ENCODE measurements at regions not wholly inside any gene's neighbourhood (a gene's known extent, or its start where the extent isn't known, plus 50 kb on each side); places are given as distances from the start of the nearest gene placed in this dataset.

GRCh38 chr7:41375582-41375981, 327.3 kb downstream of the INHBA start:
- DNase-seq (ENCODE audit: low spot score), result no peak
- no peak overlapping the region for H3K4me2 ChIP-seq (ENCODE audit: low read length)
- H3K9me3 ChIP-seq (ENCODE audit: low read length), result no peaks in the 10 kb centered on the region
- H3K4me3 ChIP-seq (ENCODE audit: low read depth, low read length, poor library complexity, severe bottlenecking), result no peak overlapping the region
- CTCF ChIA-PET (ENCODE audit: unreplicated experiment), result no interaction called here
- POLR2A ChIA-PET, result interaction anchor here (0.5 to 1.1 kb wide), 4 partner anchors 14 to 526 kb away, joined by 3 to 9 read pairs (median 4); no protein-coding TSS in a partner anchor
- H3K9me2 ChIP-seq (ENCODE audit: insufficient read depth, low read length), result no peaks in the 10 kb centered on the region
- intact Hi-C loops (cut with micrococcal nuclease; ENCODE audit: unreplicated experiment), result no loop called here
- no peak overlapping the region for H2AFZ ChIP-seq (ENCODE audit: low read length)
- H3K27ac ChIP-seq (ENCODE audit: low read depth, low read length, poor library complexity, severe bottlenecking), result no peak overlapping the region
- H3K4me1 ChIP-seq (ENCODE audit: insufficient read depth, low read length, poor library complexity, severe bottlenecking), result no peaks in the 10 kb centered on the region
- no TSS peak for BruUV-seq (replicated peaks)
- H4K20me1 ChIP-seq (ENCODE audit: insufficient read depth, low read length), result no peaks in the 10 kb centered on the region
- no peaks in the 10 kb centered on the region for H3K36me3 ChIP-seq (ENCODE audit: insufficient read depth, low read length)
- no peaks in the 10 kb centered on the region for H3K79me2 ChIP-seq (ENCODE audit: insufficient read depth, low read depth, low read length)
- no peak for TF ChIP-seq CTCF (conservative IDR thresholded peaks at IDR 0.05; ENCODE audit: low read length)
- TF ChIP-seq EZH2phosphoT487 (IDR thresholded peaks at IDR 0.05; ENCODE audit: borderline replicate concordance, low read depth, low read length), result no peak

GRCh38 chr7:41374150-41374848, 328.6 kb downstream of the INHBA start:
- H3K4me3 ChIP-seq (ENCODE audit: low read depth, low read length, poor library complexity, severe bottlenecking), result no peak overlapping the region
- POLR2A ChIA-PET, result interaction anchor here (0.5 to 0.8 kb wide), 2 partner anchors 10 to 33 kb away, joined by 3 to 6 read pairs; no protein-coding TSS in a partner anchor
- H3K79me2 ChIP-seq (ENCODE audit: insufficient read depth, low read depth, low read length), result no peaks in the 10 kb centered on the region
- no peak for TF ChIP-seq EZH2phosphoT487 (IDR thresholded peaks at IDR 0.05; ENCODE audit: borderline replicate concordance, low read depth, low read length)
- no peak for TF ChIP-seq CTCF (conservative IDR thresholded peaks at IDR 0.05; ENCODE audit: low read length)
- H3K4me1 ChIP-seq (ENCODE audit: insufficient read depth, low read length, poor library complexity, severe bottlenecking), result no peaks in the 10 kb centered on the region
- H3K27ac ChIP-seq (ENCODE audit: low read depth, low read length, poor library complexity, severe bottlenecking), result no peak overlapping the region
- no TSS peak for BruUV-seq (replicated peaks)
- no peaks in the 10 kb centered on the region for H3K9me3 ChIP-seq (ENCODE audit: low read length)
- no peak overlapping the region for H2AFZ ChIP-seq (ENCODE audit: low read length)
- H3K36me3 ChIP-seq (ENCODE audit: insufficient read depth, low read length), result no peaks in the 10 kb centered on the region
- H3K4me2 ChIP-seq (ENCODE audit: low read length), result no peak overlapping the region
- no peaks in the 10 kb centered on the region for H4K20me1 ChIP-seq (ENCODE audit: insufficient read depth, low read length)
- intact Hi-C loops (cut with micrococcal nuclease; ENCODE audit: unreplicated experiment), result no loop called here
- CTCF ChIA-PET (ENCODE audit: unreplicated experiment), result no interaction called here
- DNase-seq (ENCODE audit: low spot score), result no peak
- no peaks in the 10 kb centered on the region for H3K9me2 ChIP-seq (ENCODE audit: insufficient read depth, low read length)
